A549 (cell line): ENCODE measurements at regions not wholly inside any gene's neighbourhood (a gene's known extent, or its start where the extent isn't known, plus 50 kb on each side); places are given as distances from the start of the nearest gene placed in this dataset.

Experiments used
- ATAC-seq, 2 experiments: fragments of 200-7000 bp in 1 of 2; fragments of >200 bp in 1 of 2; cut with Nextera tagmentation in 1 of 2; cut with Tn5 transposase in 1 of 2; 3 replicates each; pipeline versions ENCODE4 v1.8.0 to v1.9.1; 2018 to 2020; ENCODE audit warnings: mild to moderate bottlenecking in 1 of 2, moderate library complexity in 1 of 2
- CTCF ChIA-PET: fragments of 300-600 bp; sonication (Branson Sonifier 250); formaldehyde crosslinking; extraction: SDS; loops from one replicate; lab custom pipeline; 2021; ENCODE audit warnings: antibody characterized with exemption, inconsistent platforms; lab: Yijun Ruan, JAX
- POLR2A ChIA-PET: fragments of 350-600 bp; formaldehyde crosslinking; extraction: SDS; loops from one replicate; lab custom pipeline; 2021; ENCODE audit warnings: antibody characterized with exemption, inconsistent platforms; lab: Yijun Ruan, JAX
- DNase-seq, 2 experiments: peaks; one replicate each; pipeline versions ENCODE4 v3.0.0 to v3.0.0-alpha.2; 2011 to 2016; ENCODE audit warnings: low read depth in 1 of 2, low spot score in 1 of 2
- FAIRE-seq: peaks from 2 replicates; lab custom pipeline; 2011; peaks lifted over from hg19 to GRCh38; lab: Jason Lieb, UNC
- H3K27ac ChIP-seq, 2 experiments: fragments of >200 bp; sonication (Bioruptor Twin); formaldehyde crosslinking; 3 replicates each; pipeline ENCODE4 v1.5.1; 2016 to 2017
- H3K4me1 ChIP-seq: fragments of >200 bp; sonication (Bioruptor Twin); formaldehyde crosslinking; 3 replicates; pipeline ENCODE4 v1.6.1; 2016
- H3K4me2 ChIP-seq: fragments of >200 bp; sonication (Bioruptor Twin); formaldehyde crosslinking; 3 replicates; pipeline ENCODE4 v1.6.1; 2016
- H3K4me3 ChIP-seq: fragments of >200 bp; sonication (Bioruptor Twin); formaldehyde crosslinking; 3 replicates; pipeline ENCODE4 v1.5.1; 2016
- H3K9me3 ChIP-seq: fragments of >200 bp; sonication (Bioruptor Twin); formaldehyde crosslinking; 3 replicates; pipeline ENCODE4 v1.6.1; 2016
- CBX2 ChIP-seq: fragments of 200-600 bp; sonication (generic); IDR thresholded peaks from 2 replicates; pipeline ENCODE4 v1.6.1; 2016; ENCODE audit warnings: low read depth, mild to moderate bottlenecking, borderline replicate concordance
- CBX8 ChIP-seq: fragments of 200-600 bp; sonication (generic); IDR thresholded peaks from 2 replicates; pipeline ENCODE4 v1.6.1; 2016
- CHD2 ChIP-seq: fragments of 150-350 bp; IDR thresholded peaks from 2 replicates; pipeline ENCODE4 v1.6.1; 2014; ENCODE audit warnings: low read length; ENCODE audit not compliant: partially characterized antibody
- CHD4 ChIP-seq: fragments of 200-600 bp; sonication (generic); IDR thresholded peaks from 2 replicates; pipeline ENCODE4 v1.6.1; 2016; ENCODE audit warnings: antibody characterized with exemption, mild to moderate bottlenecking, borderline replicate concordance
- EHMT2 ChIP-seq: fragments of 200-600 bp; sonication (generic); IDR thresholded peaks from 2 replicates; pipeline ENCODE4 v1.6.1; 2016; ENCODE audit warnings: antibody characterized with exemption, low read depth, mild to moderate bottlenecking, moderate library complexity
- EP300 ChIP-seq, 2 experiments: fragments of >200 bp; sonication (Bioruptor Twin); formaldehyde crosslinking; IDR thresholded peaks; 2 replicates in 1 of 2; 3 replicates in 1 of 2; pipeline ENCODE4 v1.6.1; 2016 to 2017
- FOSB ChIP-seq: fragments of 250-450 bp; sonication (Bioruptor Pico); IDR thresholded peaks from 2 replicates; pipeline ENCODE4 v1.5.0; 2020; ENCODE audit warnings: mild to moderate bottlenecking, moderate library complexity
- FOSL2 ChIP-seq, 2 experiments: fragments of 450-650 bp in 1 of 2; fragments of >200 bp in 1 of 2; sonication (Bioruptor Twin) in 1 of 2; formaldehyde crosslinking; IDR thresholded peaks; 2 replicates each; pipeline versions ENCODE4 v1.5.0 to v1.6.1; 2016 to 2020; ENCODE audit warnings: mild to moderate bottlenecking in 1 of 2, moderate library complexity in 1 of 2
- GATA3 ChIP-seq: IDR thresholded peaks from 2 replicates; pipeline ENCODE4 v1.6.1; 2012; ENCODE audit warnings: borderline replicate concordance
- HDAC2 ChIP-seq: fragments of 200-600 bp; sonication (generic); IDR thresholded peaks from 2 replicates; pipeline ENCODE4 v1.6.1; 2016
- HEYL ChIP-seq: fragments of 250-450 bp; sonication (Bioruptor Pico); IDR thresholded peaks from 2 replicates; pipeline ENCODE4 v1.8.0; 2021; ENCODE audit warnings: mild to moderate bottlenecking, moderate library complexity
- MAFK ChIP-seq: fragments of 450-650 bp; IDR thresholded peaks from 2 replicates; pipeline ENCODE4 v1.6.1; 2014; ENCODE audit not compliant: partially characterized antibody
- MYC ChIP-seq: IDR thresholded peaks from 2 replicates; pipeline ENCODE4 v1.6.1; 2012; ENCODE audit warnings: mild to moderate bottlenecking, inconsistent platforms, low read length, improper control_type of control experiment, borderline replicate concordance
- NPAS2 ChIP-seq: fragments of 250-450 bp; sonication (Bioruptor Pico); IDR thresholded peaks from 2 replicates; pipeline ENCODE4 v1.8.0; 2022; ENCODE audit warnings: mild to moderate bottlenecking, moderate library complexity, borderline replicate concordance
- PHF8 ChIP-seq: fragments of 200-600 bp; sonication (generic); IDR thresholded peaks from 2 replicates; pipeline ENCODE4 v1.6.1; 2016; ENCODE audit warnings: low read depth, mild to moderate bottlenecking, antibody characterized with exemption, moderate library complexity, borderline replicate concordance
- RAD21 ChIP-seq, 2 experiments: fragments of >200 bp in 1 of 2; sonication (Bioruptor Twin) in 1 of 2; formaldehyde crosslinking in 1 of 2; IDR thresholded peaks in 1 of 2; conservative IDR thresholded peaks in 1 of 2; 2 replicates in 1 of 2; 3 replicates in 1 of 2; pipeline ENCODE4 v1.6.1; 2012 to 2018; ENCODE audit warnings: inconsistent platforms in 1 of 2
- RCOR1 ChIP-seq: fragments of 150-350 bp; IDR thresholded peaks from 2 replicates; pipeline ENCODE4 v1.6.1; 2014; ENCODE audit warnings: antibody characterized with exemption, low read length, low read depth
- RFX5 ChIP-seq: fragments of 450-650 bp; IDR thresholded peaks from 2 replicates; pipeline ENCODE4 v1.7.1; 2014; ENCODE audit warnings: antibody characterized with exemption, mild to moderate bottlenecking, moderate library complexity
- SMC3 ChIP-seq: fragments of >200 bp; sonication (Bioruptor Twin); formaldehyde crosslinking; IDR thresholded peaks from 3 replicates; pipeline ENCODE4 v1.6.1; 2018; ENCODE audit warnings: inconsistent platforms
- SREBF2 ChIP-seq: fragments of 450-650 bp; IDR thresholded peaks from 2 replicates; pipeline ENCODE4 v1.6.1; 2014; ENCODE audit warnings: mild to moderate bottlenecking, moderate library complexity
- TP53 ChIP-seq: fragments of 250-450 bp; sonication (Bioruptor Pico); IDR thresholded peaks from 2 replicates; pipeline ENCODE4 v1.5.0; 2021; ENCODE audit warnings: mild to moderate bottlenecking, moderate library complexity
- ZFP36 ChIP-seq: fragments of 450-650 bp; IDR thresholded peaks from 2 replicates; pipeline ENCODE4 v1.6.1; 2014; ENCODE audit warnings: borderline replicate concordance; ENCODE audit not compliant: partially characterized antibody
- ZNF302 ChIP-seq: fragments of 250-450 bp; sonication (Bioruptor Pico); IDR thresholded peaks from 2 replicates; pipeline ENCODE4 v1.9.0; 2021; ENCODE audit warnings: inconsistent platforms, mild to moderate bottlenecking, moderate library complexity
- ZSCAN20 ChIP-seq: fragments of 250-450 bp; sonication (Bioruptor Pico); IDR thresholded peaks from 2 replicates; pipeline ENCODE4 v1.8.0; 2022; ENCODE audit warnings: mild to moderate bottlenecking, moderate library complexity
- WGBS: methylation state at CpG from one replicate; pipeline ENCODE4 v1.1.6; 2017; ENCODE audit errors: missing lambda C conversion rate; 5-methylcytosine and 5-hydroxymethylcytosine counted together
- TF ChIP-seq, protein P1 (sequence below): fragments of >200 bp; sonication (Bioruptor Twin); formaldehyde crosslinking; IDR thresholded peaks from 2 replicates; pipeline ENCODE4 v1.6.1; 2016
- TF ChIP-seq, protein P2 (sequence below): fragments of 250-450 bp; sonication (Bioruptor Pico); IDR thresholded peaks from 2 replicates; pipeline ENCODE4 v1.5.0; 2021; ENCODE audit warnings: mild to moderate bottlenecking, moderate library complexity, borderline replicate concordance
- TF ChIP-seq, protein P3 (sequence below): IDR thresholded peaks from 2 replicates; pipeline ENCODE4 v1.6.1; 2012
- TF ChIP-seq, protein P4 (sequence below): fragments of 450-650 bp; IDR thresholded peaks from 2 replicates; pipeline ENCODE4 v1.6.1; 2014; ENCODE audit warnings: antibody characterized with exemption
- TF ChIP-seq, protein P5 (sequence below): IDR thresholded peaks from 2 replicates; pipeline ENCODE4 v1.6.1; 2012
- TF ChIP-seq, protein P6 (sequence below): fragments of 200-600 bp; sonication (generic); IDR thresholded peaks from 2 replicates; pipeline ENCODE4 v1.6.1; 2016; ENCODE audit warnings: antibody characterized with exemption, mild to moderate bottlenecking, moderate library complexity

DNA sequence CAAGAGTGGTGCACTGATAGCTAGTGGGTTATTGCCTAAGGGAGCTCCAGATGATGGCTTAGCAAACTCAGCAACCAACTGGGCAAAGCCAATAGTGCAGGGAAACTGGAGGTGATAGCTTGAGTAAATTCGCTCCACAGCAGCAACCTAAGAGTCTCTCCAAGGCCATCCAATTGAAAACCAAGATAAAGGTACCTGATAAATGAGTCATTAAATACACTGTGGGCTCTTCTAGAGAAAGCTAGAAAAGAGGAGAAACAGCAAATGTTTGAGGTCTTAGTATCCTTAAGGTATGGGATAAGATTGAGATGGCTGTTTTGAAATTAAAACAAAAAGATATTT is 197.8 kb upstream of the ERBB4 start:
- WGBS, result 22% methylated on average over 1 of the region's 1 CpG
- ATAC-seq, result no peak

DNA sequence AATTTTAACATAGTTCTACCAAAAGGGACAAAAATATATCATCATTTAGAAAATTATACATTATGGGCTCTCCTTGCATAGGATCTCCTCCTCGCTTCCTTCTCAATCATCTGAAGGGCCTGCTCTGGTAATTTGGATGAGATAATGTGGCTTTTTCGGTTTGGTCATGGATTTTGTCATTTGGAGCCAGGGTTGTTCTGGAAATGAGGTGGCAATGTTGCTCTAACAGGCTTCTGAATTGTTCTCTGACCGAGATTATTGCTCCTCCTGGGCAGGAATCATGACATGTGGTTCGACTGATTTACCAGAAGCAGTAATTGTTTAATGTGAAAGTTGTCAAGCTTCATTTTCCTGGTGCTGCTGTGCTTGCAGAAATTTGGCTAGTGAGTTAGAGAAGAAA is 194.7 kb upstream of the ERBB4 start:
- 8% methylated on average over 4 of the region's 4 CpGs for WGBS
- no peaks in the 10 kb centered on the region for H3K4me1 ChIP-seq
- POLR2A ChIA-PET, result no interaction called here
- DNase-seq, result no peak
- no peak overlapping the region for H3K27ac ChIP-seq
- no peak for FAIRE-seq
- CTCF ChIA-PET, result no interaction called here
- TF ChIP-seq PHF8 (no peak), CHD4 (no peak), CBX2 (no peak), CBX8 (no peak), SMC3 (no peak), HDAC2 (no peak), FOSB (CRISPR knock-in tag) (no peak), SREBF2 (no peak), MYC (no peak)
- TF ChIP-seq, protein P1, sequence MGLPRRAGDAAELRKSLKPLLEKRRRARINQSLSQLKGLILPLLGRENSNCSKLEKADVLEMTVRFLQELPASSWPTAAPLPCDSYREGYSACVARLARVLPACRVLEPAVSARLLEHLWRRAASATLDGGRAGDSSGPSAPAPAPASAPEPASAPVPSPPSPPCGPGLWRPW, result no peak
- TF ChIP-seq, protein P2, sequence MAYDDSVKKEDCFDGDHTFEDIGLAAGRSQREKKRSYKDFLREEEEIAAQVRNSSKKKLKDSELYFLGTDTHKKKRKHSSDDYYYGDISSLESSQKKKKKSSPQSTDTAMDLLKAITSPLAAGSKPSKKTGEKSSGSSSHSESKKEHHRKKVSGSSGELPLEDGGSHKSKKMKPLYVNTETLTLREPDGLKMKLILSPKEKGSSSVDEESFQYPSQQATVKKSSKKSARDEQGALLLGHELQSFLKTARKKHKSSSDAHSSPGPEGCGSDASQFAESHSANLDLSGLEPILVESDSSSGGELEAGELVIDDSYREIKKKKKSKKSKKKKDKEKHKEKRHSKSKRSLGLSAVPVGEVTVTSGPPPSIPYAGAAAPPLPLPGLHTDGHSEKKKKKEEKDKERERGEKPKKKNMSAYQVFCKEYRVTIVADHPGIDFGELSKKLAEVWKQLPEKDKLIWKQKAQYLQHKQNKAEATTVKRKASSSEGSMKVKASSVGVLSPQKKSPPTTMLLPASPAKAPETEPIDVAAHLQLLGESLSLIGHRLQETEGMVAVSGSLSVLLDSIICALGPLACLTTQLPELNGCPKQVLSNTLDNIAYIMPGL, result no peak
- H3K4me2 ChIP-seq, result no peak overlapping the region
- H3K4me3 ChIP-seq, result no peak overlapping the region
- H3K9me3 ChIP-seq, result no peaks in the 10 kb centered on the region
- no peak for ATAC-seq

More for the DNA sequence above, 197.8 kb upstream of the ERBB4 start:
- Histone ChIP-seq H3K4me1 (no peaks in the 10 kb centered on the region), H3K9me3 (no peaks in the 10 kb centered on the region), H3K4me2 (no peak overlapping the region), H3K4me3 (no peak overlapping the region), H3K27ac (no peak overlapping the region)
- no peak for TF ChIP-seq HEYL (CRISPR knock-in tag)
- TF ChIP-seq TP53, result no peak
- no peak for TF ChIP-seq CBX2
- TF ChIP-seq, protein P3, sequence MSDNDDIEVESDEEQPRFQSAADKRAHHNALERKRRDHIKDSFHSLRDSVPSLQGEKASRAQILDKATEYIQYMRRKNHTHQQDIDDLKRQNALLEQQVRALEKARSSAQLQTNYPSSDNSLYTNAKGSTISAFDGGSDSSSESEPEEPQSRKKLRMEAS, result no peak
- no peak for TF ChIP-seq EP300 (IDR thresholded peaks at IDR 0.05)
- TF ChIP-seq, protein P4, sequence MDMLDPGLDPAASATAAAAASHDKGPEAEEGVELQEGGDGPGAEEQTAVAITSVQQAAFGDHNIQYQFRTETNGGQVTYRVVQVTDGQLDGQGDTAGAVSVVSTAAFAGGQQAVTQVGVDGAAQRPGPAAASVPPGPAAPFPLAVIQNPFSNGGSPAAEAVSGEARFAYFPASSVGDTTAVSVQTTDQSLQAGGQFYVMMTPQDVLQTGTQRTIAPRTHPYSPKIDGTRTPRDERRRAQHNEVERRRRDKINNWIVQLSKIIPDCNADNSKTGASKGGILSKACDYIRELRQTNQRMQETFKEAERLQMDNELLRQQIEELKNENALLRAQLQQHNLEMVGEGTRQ, result no peak
- no peak for TF ChIP-seq EHMT2
- TF ChIP-seq ZNF302 (CRISPR knock-in tag), result no peak
- TF ChIP-seq, protein P5, sequence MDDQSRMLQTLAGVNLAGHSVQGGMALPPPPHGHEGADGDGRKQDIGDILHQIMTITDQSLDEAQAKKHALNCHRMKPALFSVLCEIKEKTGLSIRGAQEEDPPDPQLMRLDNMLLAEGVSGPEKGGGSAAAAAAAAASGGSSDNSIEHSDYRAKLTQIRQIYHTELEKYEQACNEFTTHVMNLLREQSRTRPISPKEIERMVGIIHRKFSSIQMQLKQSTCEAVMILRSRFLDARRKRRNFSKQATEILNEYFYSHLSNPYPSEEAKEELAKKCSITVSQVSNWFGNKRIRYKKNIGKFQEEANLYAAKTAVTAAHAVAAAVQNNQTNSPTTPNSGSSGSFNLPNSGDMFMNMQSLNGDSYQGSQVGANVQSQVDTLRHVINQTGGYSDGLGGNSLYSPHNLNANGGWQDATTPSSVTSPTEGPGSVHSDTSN, result no peak
- TF ChIP-seq CHD2, result no peak
- no peak for TF ChIP-seq FOSL2 (IDR thresholded peaks at IDR 0.05)
- TF ChIP-seq FOSL2 (CRISPR knock-in tag; IDR thresholded peaks at IDR 0.05), result no peak
- TF ChIP-seq RCOR1, result no peak
- TF ChIP-seq NPAS2 (CRISPR knock-in tag), result no peak
- TF ChIP-seq RAD21 (conservative IDR thresholded peaks at IDR 0.05 in 1 of 2, IDR thresholded peaks at IDR 0.05 in 1 of 2), result no peak
- TF ChIP-seq ZSCAN20, result no peak
- TF ChIP-seq ZFP36, result no peak
- TF ChIP-seq GATA3, result no peak
- TF ChIP-seq, protein P6, sequence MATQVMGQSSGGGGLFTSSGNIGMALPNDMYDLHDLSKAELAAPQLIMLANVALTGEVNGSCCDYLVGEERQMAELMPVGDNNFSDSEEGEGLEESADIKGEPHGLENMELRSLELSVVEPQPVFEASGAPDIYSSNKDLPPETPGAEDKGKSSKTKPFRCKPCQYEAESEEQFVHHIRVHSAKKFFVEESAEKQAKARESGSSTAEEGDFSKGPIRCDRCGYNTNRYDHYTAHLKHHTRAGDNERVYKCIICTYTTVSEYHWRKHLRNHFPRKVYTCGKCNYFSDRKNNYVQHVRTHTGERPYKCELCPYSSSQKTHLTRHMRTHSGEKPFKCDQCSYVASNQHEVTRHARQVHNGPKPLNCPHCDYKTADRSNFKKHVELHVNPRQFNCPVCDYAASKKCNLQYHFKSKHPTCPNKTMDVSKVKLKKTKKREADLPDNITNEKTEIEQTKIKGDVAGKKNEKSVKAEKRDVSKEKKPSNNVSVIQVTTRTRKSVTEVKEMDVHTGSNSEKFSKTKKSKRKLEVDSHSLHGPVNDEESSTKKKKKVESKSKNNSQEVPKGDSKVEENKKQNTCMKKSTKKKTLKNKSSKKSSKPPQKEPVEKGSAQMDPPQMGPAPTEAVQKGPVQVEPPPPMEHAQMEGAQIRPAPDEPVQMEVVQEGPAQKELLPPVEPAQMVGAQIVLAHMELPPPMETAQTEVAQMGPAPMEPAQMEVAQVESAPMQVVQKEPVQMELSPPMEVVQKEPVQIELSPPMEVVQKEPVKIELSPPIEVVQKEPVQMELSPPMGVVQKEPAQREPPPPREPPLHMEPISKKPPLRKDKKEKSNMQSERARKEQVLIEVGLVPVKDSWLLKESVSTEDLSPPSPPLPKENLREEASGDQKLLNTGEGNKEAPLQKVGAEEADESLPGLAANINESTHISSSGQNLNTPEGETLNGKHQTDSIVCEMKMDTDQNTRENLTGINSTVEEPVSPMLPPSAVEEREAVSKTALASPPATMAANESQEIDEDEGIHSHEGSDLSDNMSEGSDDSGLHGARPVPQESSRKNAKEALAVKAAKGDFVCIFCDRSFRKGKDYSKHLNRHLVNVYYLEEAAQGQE, result no peak
- no peak for TF ChIP-seq MAFK
- no peak for TF ChIP-seq RFX5
- DNase-seq (no peak), FAIRE-seq (no peak)
- CTCF ChIA-PET, result no interaction called here
- POLR2A ChIA-PET, result no interaction called here
